ENCODE measurements at regions not wholly inside any gene's neighbourhood (a gene's known extent, or its start where the extent isn't known, plus 50 kb on each side); places are given as distances from the start of the nearest gene placed in this dataset.

GRCh38 chr11:134478176-134478575 is 66.1 kb upstream of the B3GAT1 start:
- Histone ChIP-seq H3K27ac (no peak overlapping the region), H3K27me3 (no peaks in the 10 kb centered on the region), H3K4me3 (no peak overlapping the region), H3K36me3 (no peaks in the 10 kb centered on the region), H3K9me3 (no peaks in the 10 kb centered on the region), H3K4me1 (no peaks in the 10 kb centered on the region)
- intact Hi-C loops (cut with DNase I; ENCODE audit: low total_unique reads), result no loop called here
- TF ChIP-seq CTCF (IDR thresholded peaks at IDR 0.05), result no peak
- no peak for TF ChIP-seq POLR2A (IDR thresholded peaks at IDR 0.05)
- DNase-seq, result no peak

GRCh38 chr11:134477486-134477885 is 65.4 kb upstream of the B3GAT1 start:
- intact Hi-C loops (cut with DNase I; ENCODE audit: low total_unique reads), result no loop called here
- Histone ChIP-seq H3K27ac (no peak overlapping the region), H3K36me3 (no peaks in the 10 kb centered on the region), H3K9me3 (no peaks in the 10 kb centered on the region), H3K4me1 (no peaks in the 10 kb centered on the region), H3K27me3 (no peaks in the 10 kb centered on the region), H3K4me3 (no peak overlapping the region)
- DNase-seq, result no peak
- TF ChIP-seq POLR2A (IDR thresholded peaks at IDR 0.05) (no peak), CTCF (IDR thresholded peaks at IDR 0.05) (no peak)

GRCh38 chr11:134476435-134477021 is 64.5 kb upstream of the B3GAT1 start:
- Histone ChIP-seq H3K4me1 (no peaks in the 10 kb centered on the region), H3K36me3 (no peaks in the 10 kb centered on the region), H3K9me3 (no peaks in the 10 kb centered on the region), H3K27ac (no peak overlapping the region), H3K27me3 (no peaks in the 10 kb centered on the region), H3K4me3 (no peak overlapping the region)
- DNase-seq, result no peak
- no peak for TF ChIP-seq POLR2A (IDR thresholded peaks at IDR 0.05)
- TF ChIP-seq CTCF (IDR thresholded peaks at IDR 0.05), result no peak
- intact Hi-C loops (cut with DNase I; ENCODE audit: low total_unique reads), result no loop called here

- H3K9me3 ChIP-seq, result no peaks in the 10 kb centered on the region
- H3K4me3 ChIP-seq, result no peak overlapping the region
- TF ChIP-seq POLR2A (IDR thresholded peaks at IDR 0.05) (no peak), CTCF (IDR thresholded peaks at IDR 0.05) (no peak)
- no peak overlapping the region for H3K27ac ChIP-seq
- no peaks in the 10 kb centered on the region for H3K27me3 ChIP-seq
- no peak for DNase-seq
- no peaks in the 10 kb centered on the region for H3K36me3 ChIP-seq
- no peaks in the 10 kb centered on the region for H3K4me1 ChIP-seq
- intact Hi-C loops (cut with DNase I; ENCODE audit: low total_unique reads), result no loop called here
Observed at GRCh38 chr11:134475951-134476350, 63.9 kb upstream of the B3GAT1 start.

- intact Hi-C loops (cut with DNase I; ENCODE audit: low total_unique reads), result no loop called here
- H3K9me3 ChIP-seq, result no peaks in the 10 kb centered on the region
- no peak overlapping the region for H3K27ac ChIP-seq
- no peaks in the 10 kb centered on the region for H3K36me3 ChIP-seq
- no peaks in the 10 kb centered on the region for H3K27me3 ChIP-seq
- H3K4me1 ChIP-seq, result no peaks in the 10 kb centered on the region
- DNase-seq, result no peak
- TF ChIP-seq CTCF (IDR thresholded peaks at IDR 0.05) (no peak), POLR2A (IDR thresholded peaks at IDR 0.05) (no peak)
- no peak overlapping the region for H3K4me3 ChIP-seq
Observed at GRCh38 chr11:134474942-134475341, 62.9 kb upstream of the B3GAT1 start.

Measured in uterus (tissue), 3 donors.